ENCODE measurements at regions not wholly inside any gene's neighbourhood (a gene's known extent, or its start where the extent isn't known, plus 50 kb on each side); places are given as distances from the start of the nearest gene placed in this dataset.

GRCh38 chr11:23359297-23359696 lies 499.0 kb upstream of the CCDC179 start:
- Mint-ChIP-seq H3K36me3 (ENCODE audit: low read depth) (no peaks in the 10 kb centered on the region), H3K27ac (no peak overlapping the region), H3K4me3 (no peak overlapping the region), H3K4me1 (ENCODE audit: low read depth) (no peaks in the 10 kb centered on the region), H3K9me3 (no peaks in the 10 kb centered on the region), H3K27me3 (no peaks in the 10 kb centered on the region)
- ATAC-seq (ENCODE audit: poor library complexity) (no peak), DNase-seq (no peak)
- no peak for TF ChIP-seq CTCF (IDR thresholded peaks at IDR 0.05)
- CTCF ChIA-PET, result no interaction called here
- Histone ChIP-seq H3K4me1 (ENCODE audit: insufficient read depth, low read length) (no peaks in the 10 kb centered on the region), H3K27ac (ENCODE audit: low read depth in 1 of 2, low read length in 2 of 2) (no peak overlapping the region), H3K9me3 (ENCODE audit: control insufficient read depth in 1 of 2, insufficient read depth in 1 of 2, low read length in 2 of 2) (peaks cover 0 to 9% of the 10 kb centered on the region in 2 experiments), H3K36me3 (ENCODE audit: insufficient read depth, low read length) (no peaks in the 10 kb centered on the region), H3K4me3 (ENCODE audit: low read length) (no peak overlapping the region), H3K27me3 (ENCODE audit: control insufficient read depth in 1 of 2, insufficient read depth in 2 of 2, low read length in 2 of 2) (no peaks in the 10 kb centered on the region)
- POLR2A ChIA-PET, result no interaction called here
- intact Hi-C loops (cut with DNase I, micrococcal nuclease), result no loop called here

GRCh38 chr11:23364076-23364475 lies 503.8 kb upstream of the CCDC179 start:
- intact Hi-C loops (cut with DNase I, micrococcal nuclease), result no loop called here
- no peak for TF ChIP-seq CTCF (IDR thresholded peaks at IDR 0.05)

GRCh38 chr11:23370580-23371275 lies 510.5 kb upstream of the CCDC179 start:
- ChIA-PET POLR2A (no interaction called here), CTCF (no interaction called here)
- no peak for DNase-seq
- H3K27ac ChIP-seq (ENCODE audit: low read depth in 1 of 2, low read length in 2 of 2), result no peak overlapping the region
- no peak for TF ChIP-seq CTCF (IDR thresholded peaks at IDR 0.05)
- H3K4me3 ChIP-seq (ENCODE audit: low read length), result no peak overlapping the region
- H3K36me3 ChIP-seq (ENCODE audit: insufficient read depth, low read length), result no peaks in the 10 kb centered on the region
- H3K4me1 Mint-ChIP-seq (ENCODE audit: low read depth), result no peaks in the 10 kb centered on the region
- ATAC-seq (ENCODE audit: poor library complexity), result no peak
- no peak overlapping the region for H3K4me3 Mint-ChIP-seq
- H3K9me3 Mint-ChIP-seq, result peaks cover 15% of the 10 kb centered on the region
- H3K27me3 ChIP-seq (ENCODE audit: control insufficient read depth in 1 of 2, insufficient read depth in 2 of 2, low read length in 2 of 2), result no peaks in the 10 kb centered on the region
- H3K27me3 Mint-ChIP-seq, result no peaks in the 10 kb centered on the region
- H3K36me3 Mint-ChIP-seq (ENCODE audit: low read depth), result no peaks in the 10 kb centered on the region
- intact Hi-C loops (cut with DNase I, micrococcal nuclease), result no loop called here
- peaks cover 3 to 4% of the 10 kb centered on the region in 2 experiments for H3K9me3 ChIP-seq (ENCODE audit: control insufficient read depth in 1 of 2, insufficient read depth in 1 of 2, low read length in 2 of 2)
- H3K27ac Mint-ChIP-seq, result no peak overlapping the region
- H3K4me1 ChIP-seq (ENCODE audit: insufficient read depth, low read length), result no peaks in the 10 kb centered on the region

More at GRCh38 chr11:23364076-23364475, 503.8 kb upstream of the CCDC179 start:
- no peak overlapping the region for H3K27ac ChIP-seq (ENCODE audit: low read depth in 1 of 2, low read length in 2 of 2)
- no peaks in the 10 kb centered on the region for H3K4me1 Mint-ChIP-seq (ENCODE audit: low read depth)
- ATAC-seq (ENCODE audit: poor library complexity) (no peak), DNase-seq (no peak)
- H3K9me3 ChIP-seq (ENCODE audit: control insufficient read depth in 1 of 2, insufficient read depth in 1 of 2, low read length in 2 of 2), result peaks cover 0 to 12% of the 10 kb centered on the region in 2 experiments
- POLR2A ChIA-PET, result no interaction called here
- no peak overlapping the region for H3K4me3 Mint-ChIP-seq
- no peaks in the 10 kb centered on the region for H3K36me3 ChIP-seq (ENCODE audit: insufficient read depth, low read length)
- no peak overlapping the region for H3K4me3 ChIP-seq (ENCODE audit: low read length)
- H3K9me3 Mint-ChIP-seq, result peaks cover 7% of the 10 kb centered on the region
- H3K27me3 ChIP-seq (ENCODE audit: control insufficient read depth in 1 of 2, insufficient read depth in 2 of 2, low read length in 2 of 2), result no peaks in the 10 kb centered on the region
- H3K36me3 Mint-ChIP-seq (ENCODE audit: low read depth), result no peaks in the 10 kb centered on the region
- CTCF ChIA-PET, result no interaction called here
- H3K4me1 ChIP-seq (ENCODE audit: insufficient read depth, low read length), result no peaks in the 10 kb centered on the region
- H3K27me3 Mint-ChIP-seq, result no peaks in the 10 kb centered on the region
- no peak overlapping the region for H3K27ac Mint-ChIP-seq
